Fibroblast of upper back skin (primary cell): ENCODE measurements at regions not wholly inside any gene's neighbourhood (a gene's known extent, or its start where the extent isn't known, plus 50 kb on each side); places are given as distances from the start of the nearest gene placed in this dataset.

Experiments
- DNase-seq: peaks from one replicate; pipeline ENCODE4 v3.0.0-alpha.2; 2013

DNA sequence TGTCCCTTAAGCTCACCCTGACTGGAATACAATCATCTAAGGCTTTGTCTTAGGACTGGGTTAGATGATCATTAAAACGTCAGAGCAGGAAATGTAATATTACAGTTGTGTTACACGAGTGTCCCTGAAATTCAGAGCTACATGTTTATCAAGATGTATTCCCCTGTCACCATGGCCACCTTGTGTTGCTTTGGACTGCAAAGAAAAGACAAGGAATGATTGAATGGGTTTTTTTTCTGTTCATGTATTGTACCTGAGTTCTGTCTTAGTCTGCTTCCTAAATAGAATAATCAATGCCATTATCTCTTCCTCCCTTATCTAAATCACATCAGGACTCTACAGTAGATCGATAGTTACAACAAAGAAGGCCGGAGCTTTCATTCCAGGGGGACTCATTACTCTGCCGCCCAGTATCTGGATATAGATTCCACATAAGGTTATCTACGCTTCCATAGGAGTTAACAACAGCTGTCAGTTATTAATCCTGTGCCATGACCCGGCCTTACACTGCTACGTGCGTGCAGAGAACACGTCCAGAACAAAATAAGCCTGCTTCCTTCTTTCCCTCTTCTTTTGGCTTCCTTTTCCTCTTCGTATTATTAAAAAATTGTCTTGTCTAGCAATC, 274.1 kb upstream of the SASH1 start:
- no peak for DNase-seq

DNA sequence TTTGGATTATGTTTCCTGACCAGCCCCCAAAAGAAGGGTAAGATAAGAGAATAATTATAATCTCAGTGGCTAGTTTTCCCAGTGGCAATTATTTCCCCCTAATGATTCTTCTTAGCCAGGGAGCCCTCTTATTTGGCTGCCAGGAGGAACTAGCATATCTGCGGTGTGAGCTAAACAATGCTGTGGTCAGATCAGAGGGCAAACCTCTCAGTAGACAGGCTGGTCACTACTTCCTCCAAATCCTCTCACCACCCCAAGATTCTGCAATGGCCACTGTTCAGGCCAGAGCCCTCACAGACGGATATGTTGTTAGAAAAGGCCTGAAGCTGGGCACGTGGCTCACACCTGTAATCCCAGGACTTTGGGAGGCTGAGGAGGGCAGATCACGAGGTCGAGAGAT, 273.4 kb upstream of the SASH1 start:
- no peak for DNase-seq

DNA sequence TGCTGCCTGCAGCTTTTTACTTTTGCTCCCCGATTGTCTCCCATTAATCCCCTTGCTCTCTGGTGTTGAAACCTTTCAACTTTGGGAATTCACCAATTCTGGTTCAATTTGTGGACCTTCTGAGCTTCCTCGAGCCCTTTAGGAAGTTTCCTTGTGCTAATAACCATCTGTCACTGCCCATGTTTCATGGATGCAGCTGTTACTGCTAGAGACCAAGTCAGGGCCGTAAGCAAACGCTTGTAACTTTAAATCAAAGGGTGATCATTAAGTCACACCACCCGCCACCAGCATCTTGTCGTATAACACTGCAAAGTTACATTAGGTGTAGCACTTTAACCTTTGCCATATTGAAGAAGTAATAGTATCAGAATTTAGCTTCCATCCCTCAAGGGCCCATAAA, 268.3 kb upstream of the SASH1 start:
- no peak for DNase-seq

DNA sequence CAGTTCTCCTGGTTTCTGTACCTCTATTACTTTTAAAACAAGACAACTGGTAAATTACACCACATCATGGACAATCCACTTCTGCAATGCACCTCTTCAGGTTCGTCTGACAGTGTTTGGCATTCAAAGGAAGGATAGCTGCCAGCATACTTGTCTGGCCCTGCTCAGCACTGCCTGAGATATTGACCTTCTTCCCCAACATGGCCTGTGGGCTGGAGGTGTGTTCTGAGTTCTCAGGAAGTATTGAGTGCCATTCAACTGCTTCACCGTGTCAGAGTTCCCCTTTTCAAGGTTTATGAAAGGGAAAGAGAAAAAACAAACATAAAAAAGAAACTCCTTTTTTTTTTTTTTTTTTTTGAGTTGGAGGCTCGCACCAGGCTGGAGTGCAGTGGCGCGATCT, 267.9 kb upstream of the SASH1 start:
- no peak for DNase-seq

DNA sequence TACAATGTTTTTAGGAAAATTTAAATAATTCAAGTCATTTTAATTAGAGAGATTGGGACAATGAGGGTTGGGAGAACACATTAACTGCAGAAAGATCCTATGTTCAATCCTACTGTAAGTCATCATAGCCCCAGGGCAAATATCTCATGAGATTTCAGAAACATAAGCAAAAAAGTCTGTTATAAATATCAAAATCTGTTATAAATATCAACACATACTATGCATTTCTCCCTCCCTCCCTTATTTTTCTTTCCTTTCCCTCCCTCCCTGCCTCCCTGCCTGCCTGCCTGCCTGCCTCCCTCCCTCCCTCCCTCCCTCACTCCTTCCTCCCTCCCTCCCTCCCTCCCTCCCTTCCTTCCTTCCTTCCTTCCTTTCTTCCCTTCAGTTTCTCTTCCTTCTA, 267.3 kb upstream of the SASH1 start:
- DNase-seq = no peak

DNA sequence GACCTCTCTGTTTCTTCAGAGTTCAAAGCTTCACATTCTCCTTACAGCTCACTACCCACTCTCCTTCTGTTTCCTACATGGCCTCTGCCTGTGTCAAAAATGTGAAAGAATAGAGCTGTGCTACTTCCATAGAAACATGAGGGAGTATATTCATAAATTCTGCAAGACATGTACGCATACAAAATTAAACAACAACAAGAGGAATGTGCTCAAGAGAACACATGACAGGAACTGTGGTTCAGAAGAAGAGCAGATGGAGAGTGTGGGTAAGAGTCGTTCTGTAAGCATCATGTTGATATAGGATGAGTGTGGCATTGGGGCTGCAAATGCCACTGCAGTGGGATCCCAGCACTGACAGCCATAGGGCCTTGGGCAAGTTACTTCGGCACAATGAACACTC, 266.6 kb upstream of the SASH1 start:
- DNase-seq = no peak

DNA sequence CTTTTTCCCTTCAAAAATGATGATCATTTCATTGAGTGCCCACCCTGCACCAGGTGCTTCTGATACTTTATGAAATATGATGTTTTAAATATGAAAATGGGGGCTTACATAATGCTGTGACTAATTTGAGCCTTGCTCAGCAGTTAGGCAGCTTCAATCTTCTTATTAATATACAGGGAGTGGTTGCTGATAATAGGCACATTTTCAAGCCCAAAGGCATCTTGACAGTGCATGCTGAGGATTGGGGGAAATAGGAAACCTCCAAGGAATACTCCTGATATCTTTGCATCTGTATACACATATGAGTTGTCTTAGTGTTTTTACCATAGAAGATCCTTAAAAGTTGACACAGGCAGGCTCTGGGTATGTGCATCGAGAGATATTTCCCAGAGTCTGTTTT, 262.3 kb upstream of the SASH1 start:
- no peak for DNase-seq

DNA sequence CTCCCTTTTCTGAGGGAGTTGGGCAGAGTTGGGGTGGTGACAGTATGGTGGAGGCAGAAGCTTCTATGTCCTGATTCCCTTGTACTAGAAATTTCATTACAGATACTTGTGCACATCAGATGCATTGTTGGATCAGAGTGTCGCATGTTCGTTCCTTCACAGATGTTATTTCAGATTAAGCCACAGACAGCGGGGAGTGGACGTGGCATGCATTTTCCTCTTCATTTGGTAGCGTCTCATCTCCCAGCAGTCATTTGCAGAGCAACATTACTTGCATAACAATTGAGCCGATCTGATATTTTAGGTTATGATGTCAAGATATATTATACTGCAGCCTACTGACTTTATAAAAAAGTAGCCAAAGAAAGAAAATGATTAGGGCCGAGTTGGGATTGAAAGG, 261.6 kb upstream of the SASH1 start:
- no peak for DNase-seq

DNA sequence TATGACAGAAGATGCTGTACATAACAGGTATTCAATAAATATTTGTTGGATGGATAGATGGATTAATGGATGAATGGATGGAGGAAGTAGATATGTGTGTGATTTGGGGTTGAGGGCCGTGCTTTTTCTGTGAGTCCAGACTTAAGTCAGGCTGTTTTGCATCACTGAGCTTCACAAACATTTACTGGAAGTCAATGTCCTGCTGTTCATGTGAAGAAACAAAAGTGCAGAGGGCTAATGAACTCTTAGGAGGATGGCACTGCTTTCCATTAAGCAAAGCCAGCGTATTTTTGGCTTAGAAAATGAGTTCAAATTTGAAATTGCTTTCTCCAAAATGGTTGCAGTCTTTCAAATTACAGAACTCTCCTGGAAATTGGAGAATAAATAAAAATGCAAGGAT, 260.6 kb upstream of the SASH1 start:
- no peak for DNase-seq

DNA sequence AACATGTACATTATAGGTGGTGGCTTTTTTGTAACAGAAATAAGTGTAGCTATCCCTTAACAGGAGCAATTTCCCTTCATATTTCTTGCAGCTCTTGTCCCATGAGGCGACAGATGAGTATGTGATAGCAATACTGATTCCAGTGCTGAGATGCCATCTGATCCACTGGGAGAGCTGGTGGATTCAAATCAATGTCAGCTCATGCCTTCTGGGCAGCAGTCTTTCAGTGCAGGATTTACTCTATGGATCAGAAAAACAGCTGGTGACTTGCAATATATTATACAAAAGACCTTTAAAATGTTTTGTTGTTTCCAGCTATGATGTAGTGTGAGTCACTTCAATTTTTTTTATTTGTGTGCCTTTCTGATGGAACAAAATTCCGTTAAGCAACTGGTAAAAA, 259.9 kb upstream of the SASH1 start:
- DNase-seq = no peak

DNA sequence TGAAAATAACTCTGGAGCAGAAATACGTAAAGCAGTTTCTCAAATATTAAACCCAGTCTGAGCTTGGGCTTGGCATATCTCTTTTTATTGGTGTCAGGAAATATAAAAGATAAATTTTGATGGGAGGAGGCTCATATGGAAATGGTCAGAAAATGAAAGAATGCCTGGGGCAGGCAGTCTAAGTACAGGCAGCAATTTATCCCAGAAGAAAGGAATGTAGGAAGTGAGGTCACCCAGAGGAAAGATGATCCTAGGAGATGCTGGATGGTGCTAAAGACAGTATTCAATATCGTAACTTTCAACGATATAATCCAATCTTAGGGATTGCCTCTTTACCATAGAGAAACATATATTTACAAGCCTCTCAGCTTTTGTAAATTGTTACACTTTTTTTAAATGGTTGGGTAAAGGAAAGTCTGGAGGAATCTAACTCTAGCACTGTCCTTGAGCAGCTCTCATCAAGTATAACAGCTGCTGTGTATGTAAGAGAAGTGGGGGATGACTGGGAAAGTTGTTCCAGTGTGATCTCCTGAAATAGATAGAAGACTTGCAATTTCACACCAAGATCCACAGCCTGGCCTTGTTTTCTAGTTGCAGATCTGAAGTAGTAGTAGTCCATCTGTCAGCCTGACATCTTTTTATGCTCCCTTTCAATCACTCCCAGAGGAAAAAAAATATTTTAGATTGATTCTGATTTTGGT, 256.9 kb upstream of the SASH1 start:
- peak; percentile 9 for DNase-seq

DNA sequence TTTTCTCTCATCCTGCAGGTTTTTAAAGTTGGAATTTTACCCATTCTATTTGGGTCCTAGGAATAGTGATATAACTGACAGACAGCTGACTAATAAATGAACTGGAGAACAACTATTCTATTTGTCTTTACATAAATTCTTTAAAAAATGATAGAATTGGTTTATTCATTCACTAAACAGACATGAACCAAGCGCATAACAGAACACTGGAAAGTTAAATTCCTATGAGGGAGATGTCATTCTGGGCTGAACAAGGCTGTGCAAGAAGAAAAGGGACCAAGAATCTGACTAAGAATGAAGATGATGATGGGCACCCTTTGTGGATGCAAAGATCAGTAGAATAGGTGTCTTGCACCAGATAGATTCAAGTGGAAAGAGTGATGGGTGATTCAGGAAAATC, 256.3 kb upstream of the SASH1 start:
- DNase-seq = no peak

DNA sequence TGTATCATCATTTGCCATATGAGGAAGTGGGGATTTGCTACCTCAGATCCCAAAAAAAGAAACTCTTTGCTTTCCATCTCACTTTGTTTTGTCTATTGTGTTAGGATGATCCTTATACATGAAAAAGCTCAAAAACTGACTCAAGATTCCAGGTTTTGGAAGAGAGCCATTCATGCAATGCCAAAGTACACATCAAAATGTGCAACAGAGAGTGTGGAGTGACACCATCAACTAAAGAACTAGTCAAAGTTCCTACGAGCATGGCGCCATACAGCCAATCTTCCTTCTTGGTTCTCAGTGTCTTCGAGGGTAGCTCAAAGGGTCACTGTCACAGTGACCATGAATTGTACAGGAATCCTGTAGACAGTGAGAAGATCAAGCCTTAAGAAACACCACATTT, 255.8 kb upstream of the SASH1 start:
- DNase-seq = no peak

DNA sequence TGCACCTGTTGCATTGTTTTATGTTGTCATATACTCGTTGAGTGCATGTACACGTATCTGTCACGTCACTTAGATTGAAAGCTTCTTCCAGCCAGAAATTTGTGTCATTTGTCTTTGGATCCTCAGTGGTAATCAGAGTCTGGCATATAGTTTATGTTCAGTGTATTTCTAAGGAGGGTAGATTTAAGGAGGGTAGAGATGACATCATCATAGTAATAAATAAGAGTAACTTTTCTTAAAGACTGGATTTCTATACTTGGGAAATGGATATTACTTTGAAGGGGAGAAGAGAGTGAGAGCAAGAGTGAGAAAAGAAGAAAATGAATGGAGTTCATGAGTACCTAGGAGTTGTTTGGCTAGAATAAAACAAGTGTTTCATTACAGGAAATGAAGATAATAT, 255.0 kb upstream of the SASH1 start:
- no peak for DNase-seq

DNA sequence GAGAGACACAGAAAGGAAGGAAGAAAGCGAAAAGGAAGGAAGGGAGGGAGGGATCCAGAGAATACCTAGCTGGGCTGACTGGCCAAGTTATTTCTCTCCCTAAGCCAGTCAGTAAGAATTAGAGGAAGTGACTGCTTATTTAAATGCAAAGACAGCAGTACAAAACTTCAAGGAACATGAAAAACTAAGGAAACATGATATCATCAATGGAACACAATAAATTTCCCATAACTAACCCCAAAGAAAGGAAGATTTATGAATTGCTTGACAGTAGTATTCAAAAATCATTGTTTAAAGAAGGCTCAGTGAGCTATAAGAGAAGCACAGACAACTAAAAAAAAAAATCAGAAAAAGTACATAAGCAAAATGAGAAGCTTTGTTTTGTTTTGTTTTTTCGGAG, 252.3 kb upstream of the SASH1 start:
- DNase-seq = no peak

DNA sequence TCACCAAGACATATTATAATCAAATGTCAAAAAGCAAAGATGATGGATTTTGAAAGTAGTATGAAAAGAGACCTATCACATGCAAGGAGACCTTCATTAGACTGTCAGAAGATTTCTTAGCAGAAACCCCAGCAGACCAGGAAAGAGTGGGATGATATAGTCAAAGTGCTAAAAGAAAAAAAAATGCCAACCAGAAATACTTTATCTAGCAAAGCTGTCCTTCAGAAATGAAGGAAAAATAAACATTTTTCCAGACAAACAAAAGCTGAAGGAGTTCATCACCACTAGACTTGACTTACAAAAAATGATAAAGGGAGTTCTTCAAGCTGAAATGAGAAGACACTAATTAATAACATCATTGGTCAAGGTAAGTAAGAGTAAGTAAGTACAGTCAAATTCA, 251.2 kb upstream of the SASH1 start:
- DNase-seq = no peak

DNA sequence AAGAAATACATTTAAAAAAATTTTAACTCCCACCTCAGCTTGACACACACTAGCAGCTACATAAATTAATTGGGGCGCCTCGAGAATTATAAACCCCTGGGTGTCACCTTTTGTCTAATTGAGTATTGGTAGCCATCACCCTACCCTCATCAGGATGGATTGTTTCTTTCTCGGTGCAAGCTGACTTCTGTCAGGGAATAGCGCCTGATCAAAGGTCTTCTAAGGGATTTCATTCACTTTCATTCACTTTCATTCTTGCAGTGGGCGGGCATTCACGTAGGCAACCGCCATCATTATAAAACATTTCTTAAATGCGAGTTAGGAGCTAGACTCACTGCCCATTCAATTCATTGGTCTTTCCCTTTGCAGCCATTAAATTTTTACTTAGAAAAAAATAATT, 239.2 kb upstream of the SASH1 start:
- DNase-seq = no peak

DNA sequence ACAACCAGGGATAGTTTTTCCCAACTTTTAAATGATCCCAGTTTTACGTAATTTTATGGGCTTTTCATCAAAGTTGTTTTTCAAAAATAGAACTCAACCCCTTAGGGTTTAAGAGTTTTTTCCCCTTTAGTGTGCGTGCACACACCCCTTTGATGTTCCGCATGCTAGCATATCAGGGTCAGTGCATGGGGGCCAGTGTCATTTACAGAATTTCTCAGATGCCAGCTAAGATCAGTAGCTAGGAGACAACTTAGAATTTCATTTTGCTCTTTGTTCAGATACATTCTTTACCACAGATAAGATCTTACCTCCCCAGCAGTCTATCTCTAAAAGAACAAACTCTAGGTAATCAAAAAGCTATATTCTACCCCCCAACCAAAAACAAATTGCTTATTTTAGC, 238.5 kb upstream of the SASH1 start:
- DNase-seq = no peak

DNA sequence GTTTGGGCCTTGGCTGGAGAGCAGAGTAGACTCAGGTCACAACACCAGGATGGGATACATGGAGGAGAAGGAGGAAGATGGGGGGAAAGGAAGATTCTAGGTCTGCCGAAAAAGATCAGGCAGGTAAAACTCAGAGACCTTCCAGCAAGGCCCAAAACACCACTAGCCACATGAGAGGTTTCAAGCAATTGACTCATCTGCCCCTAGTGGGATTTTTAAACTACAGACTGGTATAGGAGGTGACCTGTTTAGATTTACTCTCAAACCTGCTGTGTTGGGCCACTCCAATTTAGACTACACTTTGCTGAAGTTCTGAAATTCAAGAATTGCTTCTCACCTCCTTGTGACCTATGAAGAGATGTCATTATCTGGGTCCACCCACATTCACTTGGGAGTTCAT, 236.9 kb upstream of the SASH1 start:
- no peak for DNase-seq

DNA sequence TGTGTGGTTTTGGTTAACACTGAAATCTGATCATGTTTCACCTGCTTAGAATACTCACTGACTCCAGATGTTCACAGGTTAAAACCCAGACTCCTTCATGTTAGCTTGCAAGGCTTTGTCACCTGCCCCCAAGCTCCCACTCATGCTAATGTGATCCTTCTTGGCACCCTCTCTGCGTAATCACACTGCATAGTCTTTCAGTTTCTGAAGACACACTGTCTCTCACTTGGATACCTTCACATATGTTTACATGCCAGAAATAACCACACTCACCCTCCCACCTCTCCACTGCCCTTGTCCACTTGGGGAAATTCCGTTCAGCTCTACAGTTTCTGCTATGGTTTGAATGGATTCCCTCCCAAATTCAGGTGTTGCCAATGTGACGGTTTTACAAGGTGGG, 234.7 kb upstream of the SASH1 start:
- no peak for DNase-seq

DNA sequence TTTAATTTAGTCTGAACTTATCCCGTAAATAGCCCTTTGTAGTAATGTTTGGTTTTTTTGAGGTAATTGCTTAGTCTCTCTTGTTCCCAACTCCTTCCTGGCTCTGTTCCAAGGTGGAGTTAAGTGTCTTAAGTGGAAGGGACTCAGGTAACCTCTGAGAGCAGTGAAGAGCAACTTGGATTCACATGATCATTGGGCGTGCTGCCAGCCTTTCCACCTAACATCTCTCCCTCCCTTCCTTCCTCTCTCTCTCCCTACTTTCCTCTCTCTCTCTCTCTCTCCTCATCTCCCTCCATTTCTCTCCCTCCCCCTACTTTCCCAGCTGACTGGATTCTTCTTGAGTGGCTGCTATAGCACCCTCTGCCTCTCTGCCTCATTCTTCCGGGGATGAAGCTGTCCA, 232.9 kb upstream of the SASH1 start:
- DNase-seq = peak; percentile 1

DNA sequence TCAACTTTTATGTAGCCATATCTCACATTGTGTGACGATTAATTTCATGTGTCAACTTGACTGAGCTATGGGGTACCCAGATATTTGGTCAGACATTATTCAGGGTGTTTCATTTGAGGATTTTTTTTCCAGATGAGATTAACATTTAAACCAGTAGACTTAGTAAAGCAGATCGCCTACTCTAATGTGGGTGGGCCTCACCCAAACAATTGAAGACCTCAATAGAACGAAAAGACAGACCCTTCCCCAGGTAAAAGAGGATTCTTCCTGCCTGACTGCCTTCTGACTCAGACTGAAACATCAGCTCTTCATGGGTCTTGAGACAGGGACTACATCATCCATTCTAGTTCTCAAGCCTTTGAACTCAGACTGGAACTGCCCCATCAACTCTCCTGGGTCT, 231.7 kb upstream of the SASH1 start:
- no peak for DNase-seq

DNA sequence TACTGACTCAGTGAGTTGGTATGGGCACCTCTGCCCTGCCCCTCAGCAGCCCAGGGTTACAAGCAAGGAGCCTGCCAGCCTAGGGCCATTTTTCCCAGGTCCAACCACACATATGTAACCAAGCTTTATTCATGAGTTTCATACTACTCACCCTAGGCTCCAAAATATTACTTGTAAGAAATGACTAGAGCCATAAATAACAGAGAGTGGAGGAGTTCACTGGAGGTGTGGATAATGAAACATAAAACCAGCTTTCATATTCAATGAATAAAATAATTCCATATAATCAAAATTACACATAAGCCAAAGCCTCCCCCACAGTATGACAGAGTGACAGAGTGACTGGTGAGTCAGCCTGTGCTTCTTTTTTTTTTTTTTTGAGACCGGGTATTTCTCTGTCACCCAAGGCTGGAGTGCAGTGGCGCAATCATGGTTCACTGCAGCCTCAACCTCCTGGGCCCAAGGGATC, 229.8 kb upstream of the SASH1 start:
- no peak for DNase-seq

DNA sequence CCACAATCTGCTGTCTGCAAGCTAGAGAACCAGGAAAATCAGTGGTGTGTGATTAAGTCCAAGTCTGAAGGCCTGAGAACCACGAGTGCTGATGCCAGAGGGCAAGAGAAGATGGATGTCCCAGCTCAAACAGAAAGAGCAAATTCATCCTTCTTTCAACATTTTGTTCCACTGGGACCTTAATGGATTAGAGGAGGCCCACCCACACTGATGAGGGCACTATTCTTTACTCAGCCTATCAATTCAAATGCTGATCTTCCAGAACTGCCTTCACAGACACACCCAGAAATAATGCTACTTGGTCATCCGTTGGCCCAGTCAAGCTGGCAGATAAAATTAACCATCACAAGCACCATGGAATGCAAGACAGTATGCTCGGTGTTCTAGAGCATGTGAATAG, 226.6 kb upstream of the SASH1 start:
- DNase-seq = no peak

DNA sequence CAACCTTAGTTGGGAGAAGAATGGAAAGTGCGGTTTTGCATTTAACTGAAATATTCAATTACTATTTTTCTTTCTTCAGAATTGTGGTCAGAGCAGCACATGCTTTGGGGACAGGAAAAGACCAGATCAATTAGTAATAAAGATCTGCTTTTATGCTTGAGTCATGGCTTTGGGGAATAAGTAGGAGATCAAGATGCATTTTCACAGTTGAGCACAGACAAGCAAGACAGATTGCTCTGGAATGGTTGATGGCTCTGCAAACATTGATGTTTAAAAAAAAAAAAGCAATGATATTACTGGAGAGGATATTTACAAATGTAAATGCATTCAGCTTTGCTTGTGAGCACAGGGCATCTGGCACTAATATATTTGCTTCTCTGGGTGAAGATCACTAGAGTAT, 224.4 kb upstream of the SASH1 start:
- DNase-seq = peak; percentile 6
